ENCODE measurements at regions not wholly inside any gene's neighbourhood (a gene's known extent, or its start where the extent isn't known, plus 50 kb on each side); places are given as distances from the start of the nearest gene placed in this dataset.
A peak's percentile ranks its signal among the peaks of the same experiment; 100 is the strongest.

DNA sequence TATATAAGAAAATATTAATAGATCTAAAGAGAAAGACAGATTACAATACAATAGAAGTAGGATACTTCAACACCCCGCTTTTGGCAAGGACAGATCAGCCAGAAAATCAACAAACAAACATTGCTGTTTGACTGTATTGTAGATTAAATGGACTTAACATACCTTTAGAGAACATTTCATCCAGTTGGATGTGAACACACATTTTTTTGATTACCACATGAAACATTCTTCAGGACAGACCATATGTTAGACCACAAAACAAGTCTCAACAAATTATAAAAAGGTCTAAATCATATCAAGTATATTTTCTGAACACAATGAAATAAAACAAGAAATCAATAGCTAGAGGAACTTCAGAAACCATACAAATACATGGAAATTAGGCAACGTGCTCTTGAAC, 148.2 kb downstream of the TRMT11 start:
- Histone ChIP-seq H3K9me3 (replicated peaks; ENCODE audit: control insufficient read depth, insufficient read depth, low read depth, low read length) (peaks cover 2% of the 10 kb centered on the region; the same call in 1 of the 2 replicates), H3K27me3 (ENCODE audit: control insufficient read depth in 2 of 2, insufficient read depth in 2 of 2, low read length in 2 of 2) (no peaks in the 10 kb centered on the region), H3K9ac (ENCODE audit: insufficient read depth in 1 of 2, low read depth in 2 of 2, low read length in 2 of 2) (no peak overlapping the region), H3K36me3 (ENCODE audit: control insufficient read depth, insufficient read depth, low read length) (peaks cover 8% of the 10 kb centered on the region; the same call in 2 of the 3 replicates), H3K27ac (ENCODE audit: extremely low read depth, low read depth, low read length) (no peak overlapping the region), H3K4me1 (replicated peaks in 1 of 2; ENCODE audit: control insufficient read depth in 2 of 2, insufficient read depth in 2 of 2, low read length in 2 of 2) (no peaks in the 10 kb centered on the region), H3K9me1 (ENCODE audit: control insufficient read depth, insufficient read depth, low read length) (no peaks in the 10 kb centered on the region), H4K20me1 (replicated peaks; ENCODE audit: control insufficient read depth, insufficient read depth, low read length) (no peaks in the 10 kb centered on the region), H3K4me3 (no peak overlapping the region), H2AFZ (ENCODE audit: low read depth, low read length) (no peak overlapping the region), H3K79me2 (ENCODE audit: control insufficient read depth, insufficient read depth, low read length) (no peaks in the 10 kb centered on the region), H3K4me2 (ENCODE audit: insufficient read depth, low read length) (no peak overlapping the region)
- CTCF ChIA-PET (ENCODE audit: low intra/inter-chr PET ratio): no interaction called here
- POLR2A ChIA-PET: no interaction called here
- ATAC-seq (no peak), DNase-seq (ENCODE audit: extremely low read depth in 1 of 4, low spot score in 3 of 4) (no peak), FAIRE-seq (peak; percentile 42)
- in situ Hi-C loops (cut with MboI) (no loop called here), intact Hi-C loops (cut with micrococcal nuclease) (no loop called here)
- no TSS peak for BruUV-seq (replicated peaks)
- 77% methylated on average over 2 of the region's 2 CpGs for WGBS (ENCODE audit: insufficient coverage, low coverage, missing lambda C conversion rate)
- TF ChIP-seq ZNF76 (CRISPR knock-in tag; IDR thresholded peaks at IDR 0.05; ENCODE audit: borderline replicate concordance): no peak
- TF ChIP-seq ZNF561 (CRISPR knock-in tag; conservative IDR thresholded peaks at IDR 0.05): no peak
- no peak for TF ChIP-seq RFX7 (CRISPR knock-in tag; IDR thresholded peaks at IDR 0.05)
- TF ChIP-seq, protein P1, sequence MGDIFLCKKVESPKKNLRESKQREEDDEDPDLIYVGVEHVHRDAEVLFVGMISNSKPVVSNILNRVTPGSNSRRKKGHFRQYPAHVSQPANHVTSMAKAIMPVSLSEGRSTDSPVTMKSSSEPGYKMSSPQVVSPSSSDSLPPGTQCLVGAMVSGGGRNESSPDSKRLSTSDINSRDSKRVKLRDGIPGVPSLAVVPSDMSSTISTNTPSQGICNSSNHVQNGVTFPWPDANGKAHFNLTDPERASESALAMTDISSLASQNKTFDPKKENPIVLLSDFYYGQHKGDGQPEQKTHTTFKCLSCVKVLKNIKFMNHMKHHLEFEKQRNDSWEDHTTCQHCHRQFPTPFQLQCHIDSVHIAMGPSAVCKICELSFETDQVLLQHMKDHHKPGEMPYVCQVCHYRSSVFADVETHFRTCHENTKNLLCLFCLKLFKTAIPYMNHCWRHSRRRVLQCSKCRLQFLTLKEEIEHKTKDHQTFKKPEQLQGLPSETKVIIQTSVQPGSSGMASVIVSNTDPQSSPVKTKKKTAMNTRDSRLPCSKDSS (IDR thresholded peaks at IDR 0.05; ENCODE audit: low read depth, partially characterized antibody): no peak
- no peak for TF ChIP-seq NCOA1 (IDR thresholded peaks at IDR 0.05; ENCODE audit: low read depth)
- TF ChIP-seq HNRNPK (IDR thresholded peaks at IDR 0.05; ENCODE audit: low read depth, low read length, poor library complexity, severe bottlenecking): no peak
- no peak for TF ChIP-seq POLR2AphosphoS5 (IDR thresholded peaks at IDR 0.05; ENCODE audit: control insufficient read depth, insufficient read depth, low read depth, low read length)
- no peak for TF ChIP-seq ZNF354B (CRISPR knock-in tag; IDR thresholded peaks at IDR 0.05)
- TF ChIP-seq KDM4B (IDR thresholded peaks at IDR 0.05; ENCODE audit: borderline replicate concordance in 2 of 2, low read depth in 1 of 2): no peak
- TF ChIP-seq TFAM (CRISPR knock-in tag; conservative IDR thresholded peaks at IDR 0.05): no peak
- TF ChIP-seq, protein P2, sequence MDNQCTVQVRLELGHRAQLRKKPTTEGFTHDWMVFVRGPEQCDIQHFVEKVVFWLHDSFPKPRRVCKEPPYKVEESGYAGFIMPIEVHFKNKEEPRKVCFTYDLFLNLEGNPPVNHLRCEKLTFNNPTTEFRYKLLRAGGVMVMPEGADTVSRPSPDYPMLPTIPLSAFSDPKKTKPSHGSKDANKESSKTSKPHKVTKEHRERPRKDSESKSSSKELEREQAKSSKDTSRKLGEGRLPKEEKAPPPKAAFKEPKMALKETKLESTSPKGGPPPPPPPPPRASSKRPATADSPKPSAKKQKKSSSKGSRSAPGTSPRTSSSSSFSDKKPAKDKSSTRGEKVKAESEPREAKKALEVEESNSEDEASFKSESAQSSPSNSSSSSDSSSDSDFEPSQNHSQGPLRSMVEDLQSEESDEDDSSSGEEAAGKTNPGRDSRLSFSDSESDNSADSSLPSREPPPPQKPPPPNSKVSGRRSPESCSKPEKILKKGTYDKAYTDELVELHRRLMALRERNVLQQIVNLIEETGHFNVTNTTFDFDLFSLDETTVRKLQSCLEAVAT (IDR thresholded peaks at IDR 0.05): no peak
- TF ChIP-seq, protein P3, sequence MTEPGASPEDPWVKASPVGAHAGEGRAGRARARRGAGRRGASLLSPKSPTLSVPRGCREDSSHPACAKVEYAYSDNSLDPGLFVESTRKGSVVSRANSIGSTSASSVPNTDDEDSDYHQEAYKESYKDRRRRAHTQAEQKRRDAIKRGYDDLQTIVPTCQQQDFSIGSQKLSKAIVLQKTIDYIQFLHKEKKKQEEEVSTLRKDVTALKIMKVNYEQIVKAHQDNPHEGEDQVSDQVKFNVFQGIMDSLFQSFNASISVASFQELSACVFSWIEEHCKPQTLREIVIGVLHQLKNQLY (CRISPR knock-in tag; conservative IDR thresholded peaks at IDR 0.05): no peak
- TF ChIP-seq, protein P4, sequence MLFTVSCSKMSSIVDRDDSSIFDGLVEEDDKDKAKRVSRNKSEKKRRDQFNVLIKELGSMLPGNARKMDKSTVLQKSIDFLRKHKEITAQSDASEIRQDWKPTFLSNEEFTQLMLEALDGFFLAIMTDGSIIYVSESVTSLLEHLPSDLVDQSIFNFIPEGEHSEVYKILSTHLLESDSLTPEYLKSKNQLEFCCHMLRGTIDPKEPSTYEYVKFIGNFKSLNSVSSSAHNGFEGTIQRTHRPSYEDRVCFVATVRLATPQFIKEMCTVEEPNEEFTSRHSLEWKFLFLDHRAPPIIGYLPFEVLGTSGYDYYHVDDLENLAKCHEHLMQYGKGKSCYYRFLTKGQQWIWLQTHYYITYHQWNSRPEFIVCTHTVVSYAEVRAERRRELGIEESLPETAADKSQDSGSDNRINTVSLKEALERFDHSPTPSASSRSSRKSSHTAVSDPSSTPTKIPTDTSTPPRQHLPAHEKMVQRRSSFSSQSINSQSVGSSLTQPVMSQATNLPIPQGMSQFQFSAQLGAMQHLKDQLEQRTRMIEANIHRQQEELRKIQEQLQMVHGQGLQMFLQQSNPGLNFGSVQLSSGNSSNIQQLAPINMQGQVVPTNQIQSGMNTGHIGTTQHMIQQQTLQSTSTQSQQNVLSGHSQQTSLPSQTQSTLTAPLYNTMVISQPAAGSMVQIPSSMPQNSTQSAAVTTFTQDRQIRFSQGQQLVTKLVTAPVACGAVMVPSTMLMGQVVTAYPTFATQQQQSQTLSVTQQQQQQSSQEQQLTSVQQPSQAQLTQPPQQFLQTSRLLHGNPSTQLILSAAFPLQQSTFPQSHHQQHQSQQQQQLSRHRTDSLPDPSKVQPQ (CRISPR knock-in tag; IDR thresholded peaks at IDR 0.05; ENCODE audit: borderline replicate concordance): no peak
- TF ChIP-seq, protein P5, sequence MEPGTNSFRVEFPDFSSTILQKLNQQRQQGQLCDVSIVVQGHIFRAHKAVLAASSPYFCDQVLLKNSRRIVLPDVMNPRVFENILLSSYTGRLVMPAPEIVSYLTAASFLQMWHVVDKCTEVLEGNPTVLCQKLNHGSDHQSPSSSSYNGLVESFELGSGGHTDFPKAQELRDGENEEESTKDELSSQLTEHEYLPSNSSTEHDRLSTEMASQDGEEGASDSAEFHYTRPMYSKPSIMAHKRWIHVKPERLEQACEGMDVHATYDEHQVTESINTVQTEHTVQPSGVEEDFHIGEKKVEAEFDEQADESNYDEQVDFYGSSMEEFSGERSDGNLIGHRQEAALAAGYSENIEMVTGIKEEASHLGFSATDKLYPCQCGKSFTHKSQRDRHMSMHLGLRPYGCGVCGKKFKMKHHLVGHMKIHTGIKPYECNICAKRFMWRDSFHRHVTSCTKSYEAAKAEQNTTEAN (CRISPR knock-in tag; IDR thresholded peaks at IDR 0.05): no peak
- TF ChIP-seq BHLHE40 (IDR thresholded peaks at IDR 0.05; ENCODE audit: low read length): no peak
- no peak for TF ChIP-seq MEF2A (IDR thresholded peaks at IDR 0.05; ENCODE audit: control insufficient read depth, low read depth, low read length)
